DOHH2 (cell line): ENCODE measurements at regions not wholly inside any gene's neighbourhood (a gene's known extent, or its start where the extent isn't known, plus 50 kb on each side); places are given as distances from the start of the nearest gene placed in this dataset.

Experiments used
- EZH2phosphoT487 ChIP-seq: fragments of 200-600 bp; sonication (generic); IDR thresholded peaks from 2 replicates; pipeline ENCODE4 v1.6.1; 2017; ENCODE audit warnings: borderline replicate concordance, mild to moderate bottlenecking, antibody characterized with exemption, low read length, moderate library complexity, mixed read lengths
- TF ChIP-seq, protein P1 (sequence below): fragments of 200-600 bp; sonication (generic); IDR thresholded peaks from one replicate; pipeline ENCODE4 v1.5.1; 2014; ENCODE audit warnings: antibody characterized with exemption, mild to moderate bottlenecking, low read depth, low read length; ENCODE audit not compliant: poor library complexity, severe bottlenecking

DNA sequence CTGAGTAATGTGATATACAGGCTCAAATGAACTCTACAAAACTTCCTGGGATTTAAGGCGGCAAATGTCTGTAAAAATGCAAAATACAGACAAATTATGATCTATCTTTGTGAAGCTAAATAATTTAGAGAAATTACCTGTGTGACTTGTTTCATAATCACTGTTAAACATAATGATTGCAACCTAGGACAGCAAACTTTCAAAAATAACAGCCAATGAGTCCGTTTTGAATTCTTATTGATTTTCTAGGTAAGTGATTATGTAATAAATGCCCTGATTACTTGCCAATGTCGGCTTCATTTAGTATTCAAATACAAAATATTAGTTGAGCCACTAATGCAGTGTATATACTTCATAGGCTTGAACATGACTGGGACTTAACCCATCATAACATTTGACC lies 238.2 kb upstream of the DAB2 start:
- TF ChIP-seq, protein P1, sequence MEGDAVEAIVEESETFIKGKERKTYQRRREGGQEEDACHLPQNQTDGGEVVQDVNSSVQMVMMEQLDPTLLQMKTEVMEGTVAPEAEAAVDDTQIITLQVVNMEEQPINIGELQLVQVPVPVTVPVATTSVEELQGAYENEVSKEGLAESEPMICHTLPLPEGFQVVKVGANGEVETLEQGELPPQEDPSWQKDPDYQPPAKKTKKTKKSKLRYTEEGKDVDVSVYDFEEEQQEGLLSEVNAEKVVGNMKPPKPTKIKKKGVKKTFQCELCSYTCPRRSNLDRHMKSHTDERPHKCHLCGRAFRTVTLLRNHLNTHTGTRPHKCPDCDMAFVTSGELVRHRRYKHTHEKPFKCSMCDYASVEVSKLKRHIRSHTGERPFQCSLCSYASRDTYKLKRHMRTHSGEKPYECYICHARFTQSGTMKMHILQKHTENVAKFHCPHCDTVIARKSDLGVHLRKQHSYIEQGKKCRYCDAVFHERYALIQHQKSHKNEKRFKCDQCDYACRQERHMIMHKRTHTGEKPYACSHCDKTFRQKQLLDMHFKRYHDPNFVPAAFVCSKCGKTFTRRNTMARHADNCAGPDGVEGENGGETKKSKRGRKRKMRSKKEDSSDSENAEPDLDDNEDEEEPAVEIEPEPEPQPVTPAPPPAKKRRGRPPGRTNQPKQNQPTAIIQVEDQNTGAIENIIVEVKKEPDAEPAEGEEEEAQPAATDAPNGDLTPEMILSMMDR: no peak
- no peak for TF ChIP-seq EZH2phosphoT487
